ENCODE measurements at regions not wholly inside any gene's neighbourhood (a gene's known extent, or its start where the extent isn't known, plus 50 kb on each side); places are given as distances from the start of the nearest gene placed in this dataset.
"Not testable (repeated sequence)": the region's sequence is repeated elsewhere in the genome, so short reads cannot be mapped to it uniquely, and the experiment has no call there.

DNA sequence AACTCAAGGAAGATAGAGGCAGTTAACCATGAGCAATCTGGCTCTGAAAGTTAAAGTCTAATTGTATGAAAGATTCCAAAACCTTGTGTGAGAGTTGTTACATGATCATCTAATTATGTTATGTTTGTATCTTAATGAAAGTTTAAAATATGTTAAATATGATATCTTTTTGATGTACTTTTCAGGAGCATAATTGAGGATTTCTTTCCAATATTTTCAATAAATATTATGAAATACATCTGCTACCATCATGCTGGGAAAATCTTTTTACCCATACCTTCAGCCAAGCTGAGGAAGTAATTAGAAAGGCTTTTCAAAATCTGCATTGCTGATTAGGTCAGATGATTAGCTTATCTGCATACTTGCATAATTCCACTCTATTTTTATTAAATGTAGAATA is 318.4 kb downstream of the KLF12 start:
- in situ Hi-C loops (cut with MboI; ENCODE audit: low sequenced_read_pairs) = no loop called here

DNA sequence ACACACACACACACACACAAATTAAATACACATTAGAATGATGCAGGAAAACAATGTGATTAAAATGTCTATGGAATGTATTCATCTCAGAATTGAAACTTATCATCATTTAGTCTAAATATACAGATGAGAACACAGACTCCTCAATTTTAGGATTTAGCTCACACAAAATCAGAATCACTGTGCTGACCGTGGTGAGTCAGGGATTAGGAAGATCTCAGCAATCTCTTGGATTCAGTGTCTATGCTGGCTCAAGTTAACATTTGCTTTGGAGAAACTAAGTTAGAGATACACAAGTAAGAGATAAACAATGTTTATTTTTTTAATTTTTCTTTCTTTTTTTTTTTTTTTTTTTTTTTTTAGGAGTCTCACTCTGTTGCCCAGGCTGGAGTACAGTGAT is 323.6 kb downstream of the KLF12 start:
- in situ Hi-C loops (cut with MboI; ENCODE audit: low sequenced_read_pairs) = no loop called here

DNA sequence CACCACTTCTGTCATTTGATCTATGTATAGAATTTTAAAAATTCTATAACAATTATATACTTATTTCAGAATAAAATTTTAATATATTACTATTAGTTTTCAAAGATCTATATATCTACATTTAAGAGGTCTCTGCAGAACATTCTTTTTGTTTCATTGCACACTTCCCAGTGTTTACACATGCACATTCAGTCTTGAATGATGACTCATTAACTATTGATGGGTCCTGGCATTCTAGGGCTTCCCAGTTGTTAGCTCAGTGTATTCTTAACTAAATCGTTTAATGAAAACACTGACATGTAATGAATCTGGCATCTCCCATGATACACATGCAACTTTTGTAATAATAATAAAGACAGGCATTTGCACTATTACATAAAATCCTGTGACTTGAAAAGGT is 324.6 kb downstream of the KLF12 start:
- in situ Hi-C loops (cut with MboI; ENCODE audit: low sequenced_read_pairs) = no loop called here

DNA sequence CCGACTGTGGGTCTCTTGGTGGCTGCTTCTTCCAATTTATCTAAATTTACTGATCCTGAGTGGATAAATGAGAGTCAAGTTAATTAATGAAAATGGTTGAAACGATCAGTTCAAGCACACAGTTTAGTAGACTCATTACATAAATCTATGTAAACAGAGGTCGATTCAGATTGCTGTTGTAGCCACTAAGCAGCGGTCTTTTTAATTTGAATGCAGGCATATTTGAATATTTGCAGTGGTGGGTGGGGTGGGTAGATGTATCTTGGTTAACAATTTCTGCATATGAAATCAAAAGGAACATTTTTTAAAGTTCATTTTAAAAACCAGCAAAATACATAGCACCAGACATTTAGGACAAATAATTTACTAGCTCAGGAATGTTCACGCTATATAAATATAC is 325.9 kb downstream of the KLF12 start:
- in situ Hi-C loops (cut with MboI; ENCODE audit: low sequenced_read_pairs) = no loop called here

DNA sequence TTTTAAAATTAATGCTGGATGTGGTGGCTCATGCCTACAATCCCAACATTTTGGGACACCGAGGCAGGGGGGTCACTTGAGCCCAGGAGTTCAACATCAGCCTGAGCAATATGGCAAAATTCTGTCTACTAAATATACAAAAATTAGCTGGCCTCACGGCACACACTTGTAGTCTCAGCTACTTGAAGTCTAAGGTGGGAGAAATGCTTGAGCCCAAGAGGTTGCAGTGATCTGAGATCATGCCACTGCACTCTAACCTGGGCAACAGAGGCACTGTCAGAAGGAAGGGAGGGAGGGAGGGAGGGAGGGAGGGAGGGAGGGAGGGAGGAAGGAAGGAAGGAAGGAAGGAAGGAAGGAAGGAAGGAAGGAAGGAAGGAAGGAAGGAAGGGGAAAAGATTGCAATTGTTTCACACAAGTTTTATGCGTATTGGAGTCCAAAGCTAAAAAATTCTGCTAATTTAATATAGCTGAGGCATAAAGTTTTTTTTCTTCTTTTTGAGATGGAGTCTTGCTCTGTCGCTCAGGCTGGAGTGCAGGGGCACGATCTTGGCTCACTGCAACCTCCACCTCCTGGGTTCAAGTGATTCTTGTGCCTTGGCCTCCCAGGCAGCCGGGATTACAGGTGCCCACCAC is 328.8 kb downstream of the KLF12 start:
- in situ Hi-C loops (cut with MboI; ENCODE audit: low sequenced_read_pairs) = not testable (repeated sequence)

DNA sequence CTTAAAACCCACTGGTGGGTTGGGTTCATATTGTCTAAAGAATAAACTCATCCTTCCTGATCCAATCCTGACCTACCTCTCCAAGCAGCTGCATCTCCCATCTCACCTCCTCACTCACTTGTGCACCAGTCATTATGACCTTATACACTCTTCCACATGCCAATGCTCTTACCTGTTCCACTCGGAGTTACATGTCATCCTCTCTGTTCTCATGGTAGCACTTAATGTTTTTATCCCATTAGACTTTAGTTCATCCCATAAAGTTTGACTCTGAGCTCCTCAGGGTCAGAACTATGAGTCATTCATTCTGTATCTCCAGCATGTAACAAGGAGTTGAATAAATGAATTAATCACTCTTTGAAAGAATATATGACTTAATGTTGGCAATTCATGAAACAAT is 330.2 kb downstream of the KLF12 start:
- in situ Hi-C loops (cut with MboI; ENCODE audit: low sequenced_read_pairs) = no loop called here

DNA sequence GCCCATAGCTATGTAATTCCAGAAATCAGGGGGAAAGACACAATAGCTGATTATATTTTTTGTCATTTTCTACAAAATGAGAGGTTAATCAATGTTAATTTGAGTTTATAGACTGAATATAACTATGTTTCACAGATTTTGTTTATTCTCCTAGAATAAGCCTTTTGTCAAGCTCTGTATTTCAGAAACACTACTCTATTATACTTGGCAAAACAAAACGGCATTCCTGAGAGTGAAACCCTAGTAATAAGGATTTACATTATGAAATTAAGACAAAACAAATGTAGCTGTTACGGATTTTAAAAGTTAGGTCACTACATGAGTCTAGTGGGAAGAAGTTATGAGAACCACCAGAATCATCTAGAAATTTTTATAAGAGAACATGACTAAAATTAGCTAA is 334.2 kb downstream of the KLF12 start:
- in situ Hi-C loops (cut with MboI; ENCODE audit: low sequenced_read_pairs) = no loop called here

DNA sequence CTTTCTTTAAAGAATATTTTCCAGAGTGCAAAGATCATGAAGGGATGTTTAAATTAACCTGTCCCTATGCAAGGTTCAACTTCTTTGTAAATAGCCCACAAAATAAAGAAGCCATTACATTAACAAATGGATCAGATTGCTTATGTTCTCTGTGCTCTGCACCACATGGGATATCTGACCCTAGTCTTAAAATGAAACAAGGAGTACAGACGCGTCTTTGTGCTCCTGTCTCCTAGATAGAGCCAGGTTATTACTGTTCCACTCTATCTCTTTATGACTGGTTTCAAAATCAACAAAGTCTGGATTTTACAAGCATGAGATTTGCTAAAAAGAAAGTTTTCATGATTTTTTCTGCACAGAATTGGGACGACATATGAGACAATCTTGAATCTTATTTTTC is 339.4 kb downstream of the KLF12 start:
- in situ Hi-C loops (cut with MboI; ENCODE audit: low sequenced_read_pairs) = no loop called here

DNA sequence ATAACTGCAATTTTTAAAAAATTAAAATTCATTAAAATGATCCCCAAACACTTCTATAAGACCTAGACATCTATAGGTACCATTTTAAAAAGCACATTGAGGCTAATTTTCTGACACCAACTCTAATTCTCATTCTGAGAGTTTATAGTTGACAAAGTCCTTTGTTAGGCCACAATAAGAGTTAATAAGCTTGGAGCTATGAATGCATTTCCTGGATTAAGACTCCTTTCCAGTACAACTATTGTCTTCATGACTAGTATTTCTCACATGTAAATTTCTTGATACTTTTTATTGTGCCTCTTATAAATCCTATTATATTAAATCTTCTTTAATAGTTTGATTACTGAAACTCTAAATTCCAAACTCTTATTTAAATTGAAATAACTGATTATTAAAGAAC is 340.8 kb downstream of the KLF12 start:
- in situ Hi-C loops (cut with MboI; ENCODE audit: low sequenced_read_pairs) = no loop called here

DNA sequence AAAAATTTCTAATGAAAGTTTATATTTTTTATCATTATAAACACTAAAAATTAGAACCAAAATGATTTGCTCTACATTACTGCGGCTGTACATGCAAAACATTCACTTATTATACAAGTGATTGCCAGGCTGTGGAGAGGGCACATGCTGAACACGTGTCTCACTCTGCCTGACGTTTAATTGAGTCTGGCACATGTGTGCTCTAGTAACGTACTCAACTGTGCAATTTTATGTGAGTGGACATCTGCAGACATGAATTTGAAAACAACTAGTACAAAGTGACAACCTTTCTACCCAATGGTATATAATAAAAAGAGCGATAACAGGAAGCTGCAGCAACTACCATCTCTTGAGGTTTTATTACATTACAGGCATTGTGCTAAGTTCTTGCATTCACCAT is 341.4 kb downstream of the KLF12 start:
- in situ Hi-C loops (cut with MboI; ENCODE audit: low sequenced_read_pairs) = no loop called here

DNA sequence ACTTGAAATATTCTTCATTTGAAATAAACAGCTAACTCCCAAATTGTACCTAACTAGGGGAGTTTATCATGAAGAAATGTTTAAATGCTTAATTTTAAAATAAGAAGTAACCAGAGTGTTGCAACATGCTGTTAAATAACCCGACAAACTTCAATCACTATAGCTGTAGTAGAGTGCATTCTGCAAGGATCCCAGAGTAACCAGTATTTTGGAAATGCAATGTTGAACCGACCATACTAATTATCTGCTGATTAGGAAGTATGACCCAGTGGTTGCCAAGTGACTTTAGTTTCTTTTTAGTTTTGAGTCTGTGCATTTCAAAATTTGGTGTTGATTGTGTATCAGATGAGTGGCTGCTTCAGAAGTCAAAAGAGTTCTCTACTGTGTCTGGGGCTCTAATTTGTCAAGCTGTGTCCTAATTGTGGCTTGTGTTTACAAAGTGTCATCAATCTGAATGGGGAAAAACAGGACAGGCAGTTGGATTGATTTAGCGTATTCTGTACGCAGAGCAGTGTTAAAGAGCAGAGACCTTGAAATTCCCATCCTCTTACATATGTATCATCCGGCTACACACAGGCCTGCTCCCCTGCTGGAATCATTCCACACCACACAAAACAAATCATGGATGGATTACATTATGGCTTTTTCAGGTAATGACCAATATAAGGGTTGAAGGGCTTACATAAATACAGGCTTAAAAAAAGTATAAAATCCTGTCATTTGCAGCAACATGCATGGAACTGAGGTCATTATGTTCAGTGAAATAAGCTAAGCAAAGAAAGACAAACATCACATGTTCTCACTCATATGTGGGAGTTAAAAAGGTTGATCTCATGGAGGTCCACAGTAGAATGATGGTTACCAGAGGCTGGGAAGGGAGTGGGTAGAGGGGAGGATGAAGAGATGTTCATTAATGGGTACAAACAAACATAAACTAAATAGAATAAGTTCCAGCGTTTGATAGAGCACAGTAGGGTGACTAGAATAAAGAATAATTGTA is 351.5 kb downstream of the KLF12 start:
- in situ Hi-C loops (cut with MboI; ENCODE audit: low sequenced_read_pairs) = no loop called here

DNA sequence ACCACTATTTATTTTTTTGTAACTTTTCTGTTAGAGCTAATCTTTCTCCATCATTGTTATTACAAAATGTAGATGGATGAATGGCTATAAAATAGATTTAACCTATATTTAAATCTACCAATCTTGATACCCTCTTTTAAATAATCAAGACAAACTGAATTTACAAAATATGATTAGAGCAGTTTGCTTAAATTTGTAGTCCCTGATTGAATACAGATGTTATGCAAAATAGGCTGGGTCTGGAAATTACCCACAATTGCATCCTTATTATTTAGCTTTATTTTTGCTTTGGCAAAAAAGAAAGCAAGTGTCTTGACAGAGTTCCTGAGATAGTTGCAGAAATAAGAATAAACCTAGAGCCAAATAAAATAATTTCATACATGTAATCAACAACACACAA is 352.8 kb downstream of the KLF12 start:
- in situ Hi-C loops (cut with MboI; ENCODE audit: low sequenced_read_pairs) = no loop called here

DNA sequence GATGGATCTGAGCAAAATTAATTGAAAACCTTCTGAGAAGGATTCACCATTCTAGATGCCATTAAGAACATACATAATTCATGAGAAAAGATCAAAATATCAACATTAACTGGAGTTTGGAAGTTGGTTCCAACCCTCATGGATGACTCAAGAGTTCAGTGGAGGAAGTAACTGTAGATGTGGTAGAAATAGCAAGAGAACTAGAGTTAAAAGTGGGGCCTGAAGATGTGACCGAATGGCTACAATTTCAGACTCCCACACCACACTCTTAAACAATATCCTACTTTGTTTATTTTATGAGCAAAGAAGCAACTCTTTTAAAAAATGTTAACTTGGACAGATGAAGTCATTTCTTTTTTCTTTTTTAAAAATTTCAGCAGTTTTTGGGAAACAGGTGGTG is 354.3 kb downstream of the KLF12 start:
- in situ Hi-C loops (cut with MboI; ENCODE audit: low sequenced_read_pairs) = no loop called here

DNA sequence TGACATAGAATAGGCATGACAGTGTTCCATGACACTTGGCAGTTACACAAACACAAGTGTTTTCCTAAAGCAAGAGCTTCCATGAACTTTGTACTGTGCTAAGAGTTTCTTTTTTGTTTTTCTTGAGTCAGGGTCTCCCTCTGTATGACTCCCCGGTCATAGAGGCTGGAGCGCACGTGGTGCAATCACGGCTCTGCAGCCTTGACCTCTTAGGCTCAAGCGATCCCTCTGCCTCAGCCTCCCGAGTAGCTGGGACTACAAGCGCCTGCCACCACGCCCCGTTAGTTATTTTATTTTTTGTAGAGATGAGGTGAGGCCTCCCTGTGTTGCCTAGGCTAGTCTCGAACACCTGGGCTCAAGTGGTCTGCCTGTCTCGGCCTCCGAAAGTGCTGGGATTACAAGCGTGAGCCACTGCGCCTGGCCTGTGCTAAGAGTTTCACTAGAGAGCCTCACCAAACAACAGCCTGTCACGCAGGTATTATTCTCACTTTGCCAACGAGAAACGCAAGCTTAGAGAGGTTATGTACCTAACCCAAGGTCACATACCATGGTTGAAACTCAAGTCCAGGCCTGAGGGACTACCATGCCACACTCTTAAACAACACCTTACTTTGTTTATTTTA is 355.9 kb downstream of the KLF12 start:
- in situ Hi-C loops (cut with MboI; ENCODE audit: low sequenced_read_pairs) = no loop called here

DNA sequence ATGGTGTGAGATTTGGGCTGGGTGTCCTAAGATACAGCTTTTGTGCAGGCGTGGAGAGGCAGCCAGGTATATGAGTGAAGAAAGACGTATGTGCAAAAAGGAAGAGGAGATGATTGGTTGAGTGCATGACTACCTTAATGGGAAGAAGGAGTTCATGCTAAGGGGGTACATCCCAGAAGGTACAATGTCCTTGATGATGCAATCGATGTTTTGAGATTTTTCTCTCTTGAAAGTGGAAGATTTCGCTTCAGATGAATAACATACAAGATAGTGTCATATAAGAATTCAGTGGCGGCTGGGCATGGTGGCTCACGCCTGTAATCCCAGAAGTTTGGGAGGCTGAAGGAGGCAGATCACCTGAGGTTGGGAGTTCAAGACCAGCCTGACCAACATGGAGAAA is 357.1 kb downstream of the KLF12 start:
- in situ Hi-C loops (cut with MboI; ENCODE audit: low sequenced_read_pairs) = no loop called here

DNA sequence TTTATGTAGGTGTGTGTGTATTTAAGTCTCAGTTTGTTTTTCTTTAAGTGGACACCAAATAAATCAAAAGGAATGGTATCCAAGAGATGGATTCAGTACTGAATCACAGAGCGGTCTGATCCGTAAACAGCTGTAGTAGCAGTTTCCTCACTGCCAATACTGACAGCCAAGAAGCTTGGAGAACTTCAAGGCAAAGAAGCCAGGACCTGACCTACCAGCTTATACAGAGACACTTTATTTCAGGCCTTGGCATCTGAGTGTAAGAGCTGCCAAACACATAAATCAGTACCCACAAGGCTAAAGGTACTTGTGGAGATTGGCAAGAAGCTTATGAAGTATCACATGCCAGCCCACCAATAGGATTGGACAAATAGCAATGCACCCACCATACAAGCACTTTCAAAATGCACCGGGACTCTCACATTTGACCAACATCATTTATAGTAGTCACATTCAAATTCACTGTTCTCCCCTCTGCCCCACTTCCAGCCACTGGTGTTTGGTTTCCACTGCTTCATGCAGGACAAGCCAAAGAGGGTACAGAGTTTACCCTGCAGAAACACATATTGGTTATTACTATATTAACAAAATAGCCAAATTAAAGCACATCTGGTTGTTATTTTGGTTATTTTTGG is 357.9 kb downstream of the KLF12 start:
- in situ Hi-C loops (cut with MboI; ENCODE audit: low sequenced_read_pairs) = no loop called here

DNA sequence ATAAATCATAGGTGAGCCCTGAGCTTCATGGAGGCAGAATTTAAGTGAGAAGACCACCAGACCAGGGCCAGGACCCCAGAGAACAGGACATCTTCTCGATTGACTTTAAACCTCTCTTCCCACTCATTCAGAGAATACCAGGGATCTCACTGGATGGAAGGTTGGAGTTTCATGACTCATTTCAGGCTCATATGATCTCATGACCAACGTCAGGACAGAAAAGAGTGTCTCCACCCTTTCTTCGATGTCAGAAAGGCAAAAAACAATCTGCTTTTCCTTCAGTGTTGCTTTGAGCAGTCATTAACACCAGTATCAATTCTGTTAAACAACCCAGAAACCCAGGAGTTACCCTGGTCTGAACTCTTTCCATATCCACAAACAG is 361.0 kb downstream of the KLF12 start:
- in situ Hi-C loops (cut with MboI; ENCODE audit: low sequenced_read_pairs) = no loop called here

DNA sequence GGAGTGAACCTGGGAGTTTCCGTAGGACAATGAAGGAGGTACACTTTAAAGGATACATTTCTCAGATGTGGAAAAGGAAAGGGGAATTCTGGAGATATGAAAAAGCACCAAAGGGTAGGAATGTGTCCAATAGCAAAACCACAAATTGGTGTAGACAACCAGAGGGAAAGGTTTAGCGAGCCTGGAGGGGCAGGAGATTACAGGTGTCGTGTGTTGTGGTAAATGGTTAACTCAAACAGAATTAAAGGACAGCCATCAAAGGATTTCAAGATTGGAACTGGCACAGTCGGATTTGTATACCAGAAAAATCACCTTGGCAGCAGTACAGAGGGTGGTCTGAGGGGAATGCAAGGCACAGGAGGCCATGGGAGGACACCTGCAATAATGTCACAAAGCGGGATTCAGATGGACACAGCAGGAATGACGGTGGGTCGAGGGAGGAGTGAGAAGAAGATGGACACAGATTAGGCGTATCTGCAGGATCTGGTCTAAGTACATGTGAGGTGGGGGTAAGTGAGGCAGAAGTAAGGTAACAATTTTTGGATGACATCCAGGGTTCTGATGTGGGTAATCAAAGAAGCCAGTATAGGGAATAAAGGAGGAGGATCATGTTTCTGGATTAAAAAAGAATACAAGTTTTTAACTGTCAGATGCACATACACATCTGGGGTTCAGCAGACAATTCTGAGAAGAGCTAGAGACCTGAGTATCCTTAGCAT is 361.6 kb downstream of the KLF12 start:
- in situ Hi-C loops (cut with MboI; ENCODE audit: low sequenced_read_pairs) = no loop called here

DNA sequence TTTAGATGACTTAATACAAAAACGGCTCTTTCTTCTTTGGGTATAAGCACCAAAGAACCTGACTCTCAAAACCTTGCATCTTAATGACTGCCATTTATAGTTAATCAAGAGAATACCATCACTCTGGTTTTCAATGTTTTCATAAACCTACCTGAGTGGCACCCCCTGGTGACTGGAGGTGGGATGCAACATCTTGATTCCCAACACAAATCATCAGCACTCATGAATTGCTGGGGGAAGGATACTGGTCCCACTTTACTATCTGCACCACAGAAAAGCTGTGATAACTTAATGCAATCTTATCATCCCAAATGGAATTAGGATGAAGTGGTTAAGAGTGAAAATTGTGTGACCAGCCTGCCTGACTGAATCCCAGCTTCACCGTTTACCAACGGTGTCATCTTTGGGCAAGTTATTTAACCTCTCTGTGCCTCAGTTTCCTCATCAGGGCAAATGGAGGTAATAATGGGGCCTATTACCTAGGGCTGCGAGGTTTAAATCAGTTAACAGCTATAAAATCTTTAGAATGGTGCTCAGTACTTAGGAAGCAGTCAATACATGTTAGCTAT is 366.4 kb downstream of the KLF12 start:
- in situ Hi-C loops (cut with MboI; ENCODE audit: low sequenced_read_pairs) = no loop called here

DNA sequence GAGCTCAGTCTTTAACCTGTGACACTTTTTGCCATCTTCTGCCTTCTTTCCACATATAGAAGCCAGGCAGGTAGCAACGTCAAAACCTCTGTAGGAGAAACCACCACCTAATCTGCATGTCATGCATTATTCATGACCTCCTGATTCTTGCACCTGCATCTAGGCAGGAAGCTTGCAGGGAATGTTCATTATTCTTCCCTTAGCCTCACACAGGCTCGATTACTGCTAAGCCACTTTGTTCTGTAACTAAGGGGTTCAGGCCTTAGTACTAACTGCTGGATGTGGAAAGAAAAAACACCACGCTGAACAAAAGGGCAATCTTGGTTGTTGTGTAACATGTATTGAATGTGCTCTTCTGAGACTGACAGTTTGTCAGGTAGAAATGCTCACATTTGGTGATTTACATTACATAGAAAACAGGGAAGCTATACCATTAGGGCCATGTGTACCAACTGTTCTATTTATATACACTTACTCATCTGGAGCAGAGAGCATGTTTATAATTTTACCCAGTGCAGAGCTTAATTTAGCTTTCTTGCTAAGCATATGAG is 366.9 kb downstream of the KLF12 start:
- in situ Hi-C loops (cut with MboI; ENCODE audit: low sequenced_read_pairs) = no loop called here

Measured in HL-60/S4 treated with retinoic acid at 250 ng/mL for 4 days and 3 days (cell line).